Skeletal muscle satellite cell (primary cell): ENCODE measurements at regions not wholly inside any gene's neighbourhood (a gene's known extent, or its start where the extent isn't known, plus 50 kb on each side); places are given as distances from the start of the nearest gene placed in this dataset.
"Not testable (repeated sequence)": the region's sequence is repeated elsewhere in the genome, so short reads cannot be mapped to it uniquely, and the experiment has no call there.

Experiments
- H3K27me3 ChIP-seq: 2 replicates; pipeline ENCODE4 v1.7.0; 2013; ENCODE audit warnings: low read length; ENCODE audit not compliant: control insufficient read depth, insufficient read depth
- H3K36me3 ChIP-seq: 2 replicates; pipeline ENCODE4 v1.7.0; 2013; ENCODE audit warnings: mild to moderate bottlenecking, control low read depth, low read length; ENCODE audit not compliant: insufficient read depth
- H3K4me1 ChIP-seq: 2 replicates; pipeline ENCODE4 v1.7.0; 2013; ENCODE audit warnings: low read length; ENCODE audit not compliant: control insufficient read depth, insufficient read depth
- H3K4me2 ChIP-seq: 2 replicates; pipeline ENCODE4 v1.7.0; 2013; ENCODE audit warnings: mild to moderate bottlenecking, low read length
- H3K4me3 ChIP-seq: 2 replicates; pipeline ENCODE4 v1.7.0; 2013; ENCODE audit warnings: low read length
- H3K9ac ChIP-seq: 2 replicates; pipeline ENCODE4 v1.7.0; 2013; ENCODE audit warnings: mild to moderate bottlenecking, low read depth, low read length, moderate library complexity
- H3K9me3 ChIP-seq: replicated peaks from 2 replicates; pipeline ENCODE4 v1.7.0; 2013; ENCODE audit warnings: mild to moderate bottlenecking, control low read depth, low read length

DNA sequence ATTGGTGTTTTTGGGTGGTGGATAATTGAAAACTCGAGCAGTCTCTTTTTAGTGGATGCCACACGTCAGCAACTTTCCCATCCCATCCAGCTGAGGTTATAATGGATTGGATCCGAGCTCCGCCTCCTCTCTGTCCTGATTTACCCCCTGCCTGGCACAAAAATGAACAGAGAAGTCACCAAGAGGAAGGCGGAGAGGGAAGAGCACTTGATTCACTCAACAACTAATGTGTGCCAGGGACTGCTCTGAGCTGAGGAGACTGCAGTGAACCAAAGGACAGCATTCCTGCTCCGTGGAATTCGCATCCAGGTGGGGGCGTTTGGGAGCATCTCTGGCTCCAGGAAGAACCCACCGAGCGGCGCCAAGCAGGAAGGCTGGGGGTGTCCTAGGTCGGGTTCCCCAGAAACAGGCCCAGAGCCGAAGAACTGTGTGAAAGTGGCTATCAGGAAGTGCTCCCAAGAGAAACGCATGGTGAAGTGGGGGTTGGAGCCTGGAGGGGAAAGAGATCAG is 95.8 kb upstream of the NAA20 start:
- Histone ChIP-seq H3K4me1 (peaks cover 9% of the 10 kb centered on the region), H3K27me3 (no peaks in the 10 kb centered on the region), H3K9me3 (no peaks in the 10 kb centered on the region), H3K4me2 (peak overlapping the region; percentile 59), H3K9ac (no peak overlapping the region), H3K36me3 (no peaks in the 10 kb centered on the region), H3K4me3 (no peak overlapping the region)

DNA sequence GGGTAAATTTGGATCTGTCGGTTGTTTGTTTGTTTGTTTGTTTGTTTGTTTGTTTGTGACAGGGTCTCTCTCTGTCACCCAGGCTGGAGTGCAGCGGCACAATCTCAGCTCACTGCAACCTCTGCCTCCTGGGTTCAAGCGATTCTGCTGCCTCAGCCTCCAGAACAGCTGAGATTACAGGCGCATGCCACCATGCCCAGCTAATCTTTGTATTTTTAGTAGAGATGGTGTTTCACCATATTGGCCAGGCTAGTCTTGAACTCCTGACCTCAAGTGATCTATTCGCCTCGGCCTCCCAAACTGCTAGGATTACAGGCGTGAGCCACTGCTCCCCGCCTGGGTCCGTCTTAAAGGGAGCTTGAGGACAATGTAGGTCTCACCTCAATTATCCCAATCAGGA is 95.3 kb upstream of the NAA20 start:
- not testable (repeated sequence) for H3K9ac ChIP-seq, H3K4me1 ChIP-seq, H3K27me3 ChIP-seq, H3K36me3 ChIP-seq, H3K4me3 ChIP-seq, H3K4me2 ChIP-seq, H3K9me3 ChIP-seq

DNA sequence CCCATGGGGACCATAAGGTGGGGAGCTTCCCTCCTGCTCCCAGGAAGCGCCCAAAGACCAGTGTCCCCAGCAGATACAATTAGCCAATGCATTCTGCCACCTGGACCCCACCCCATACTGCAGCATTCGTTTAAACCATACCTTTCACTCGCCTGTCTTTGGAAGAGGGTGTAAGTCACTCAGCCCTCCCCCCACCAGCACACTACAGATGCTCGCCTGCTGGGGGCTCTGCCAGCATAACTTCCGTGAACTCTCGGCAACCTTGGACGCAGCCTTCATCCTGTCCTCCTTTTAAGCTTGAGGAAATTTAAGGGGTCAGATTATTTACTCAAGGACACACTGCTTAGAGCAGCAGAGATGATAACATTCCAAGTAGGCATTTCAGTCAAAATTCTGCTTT is 94.4 kb upstream of the NAA20 start:
- Histone ChIP-seq H3K36me3 (no peaks in the 10 kb centered on the region), H3K4me2 (no peak overlapping the region), H3K27me3 (no peaks in the 10 kb centered on the region), H3K9ac (no peak overlapping the region), H3K4me1 (peaks cover 9% of the 10 kb centered on the region), H3K4me3 (no peak overlapping the region), H3K9me3 (no peaks in the 10 kb centered on the region)

DNA sequence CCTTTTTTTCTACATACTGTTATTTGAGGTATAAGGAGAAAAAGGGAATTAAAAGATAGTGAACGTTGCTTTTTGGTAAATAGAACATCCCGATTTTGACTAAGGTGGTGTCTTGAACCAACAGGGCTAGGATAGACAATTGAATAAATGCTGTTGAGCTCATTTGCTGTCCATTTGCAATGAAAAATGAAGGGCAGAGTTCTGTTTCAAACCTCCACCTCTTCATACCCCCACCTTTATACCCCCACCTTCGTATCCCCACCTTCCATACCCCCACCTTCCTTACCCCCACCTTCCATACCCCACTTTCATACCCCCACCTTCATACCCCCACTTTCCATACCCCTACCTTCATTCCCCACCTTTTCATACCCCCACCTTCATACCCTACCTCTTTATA is 93.4 kb upstream of the NAA20 start:
- no peaks in the 10 kb centered on the region for H3K9me3 ChIP-seq
- H3K27me3 ChIP-seq, result no peaks in the 10 kb centered on the region
- H3K4me3 ChIP-seq, result no peak overlapping the region
- H3K9ac ChIP-seq, result no peak overlapping the region
- peaks cover 9% of the 10 kb centered on the region for H3K4me1 ChIP-seq
- no peak overlapping the region for H3K4me2 ChIP-seq
- no peaks in the 10 kb centered on the region for H3K36me3 ChIP-seq

DNA sequence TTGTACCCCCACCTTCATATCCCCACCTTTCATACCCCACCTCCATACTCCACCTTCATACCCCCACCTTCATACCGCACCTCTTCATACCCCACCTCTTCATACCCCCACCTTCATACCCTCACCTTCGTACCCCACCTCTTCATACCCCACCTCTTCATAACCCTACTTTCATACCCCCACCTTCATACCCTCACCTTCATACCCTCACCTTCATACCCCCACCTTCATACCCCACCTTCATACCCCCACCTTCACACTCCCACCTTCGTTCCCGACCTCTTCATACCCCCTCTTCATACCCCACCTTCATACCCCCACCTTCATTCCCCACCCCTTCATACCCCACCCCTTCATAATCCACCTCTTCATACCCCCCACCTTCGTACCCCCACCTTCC is 92.9 kb upstream of the NAA20 start:
- H3K9me3 ChIP-seq, result no peaks in the 10 kb centered on the region
- no peak overlapping the region for H3K4me2 ChIP-seq
- H3K27me3 ChIP-seq, result no peaks in the 10 kb centered on the region
- no peak overlapping the region for H3K9ac ChIP-seq
- H3K4me3 ChIP-seq, result no peak overlapping the region
- H3K4me1 ChIP-seq, result peaks cover 9% of the 10 kb centered on the region
- H3K36me3 ChIP-seq, result no peaks in the 10 kb centered on the region

DNA sequence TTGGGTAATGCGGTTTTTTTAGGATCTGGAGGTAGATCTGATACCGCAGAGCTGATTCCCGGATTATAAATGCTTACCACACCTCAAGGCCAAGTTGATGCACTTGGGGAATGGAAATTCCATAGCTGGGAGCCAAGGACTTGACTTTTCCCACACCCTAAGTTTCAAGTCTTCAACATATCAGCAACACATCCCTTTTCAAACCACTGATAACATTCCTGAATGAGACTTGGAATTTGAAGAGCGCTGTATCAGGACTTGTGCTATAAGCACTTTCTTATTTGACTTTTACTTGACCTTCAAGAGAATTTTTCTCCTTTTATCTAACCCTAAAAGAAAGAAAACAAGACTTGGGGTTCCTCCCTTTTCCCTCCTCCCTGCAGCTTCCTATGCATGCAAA is 90.6 kb upstream of the NAA20 start:
- Histone ChIP-seq H3K4me1 (peaks cover 2% of the 10 kb centered on the region), H3K9me3 (no peaks in the 10 kb centered on the region), H3K27me3 (no peaks in the 10 kb centered on the region)

DNA sequence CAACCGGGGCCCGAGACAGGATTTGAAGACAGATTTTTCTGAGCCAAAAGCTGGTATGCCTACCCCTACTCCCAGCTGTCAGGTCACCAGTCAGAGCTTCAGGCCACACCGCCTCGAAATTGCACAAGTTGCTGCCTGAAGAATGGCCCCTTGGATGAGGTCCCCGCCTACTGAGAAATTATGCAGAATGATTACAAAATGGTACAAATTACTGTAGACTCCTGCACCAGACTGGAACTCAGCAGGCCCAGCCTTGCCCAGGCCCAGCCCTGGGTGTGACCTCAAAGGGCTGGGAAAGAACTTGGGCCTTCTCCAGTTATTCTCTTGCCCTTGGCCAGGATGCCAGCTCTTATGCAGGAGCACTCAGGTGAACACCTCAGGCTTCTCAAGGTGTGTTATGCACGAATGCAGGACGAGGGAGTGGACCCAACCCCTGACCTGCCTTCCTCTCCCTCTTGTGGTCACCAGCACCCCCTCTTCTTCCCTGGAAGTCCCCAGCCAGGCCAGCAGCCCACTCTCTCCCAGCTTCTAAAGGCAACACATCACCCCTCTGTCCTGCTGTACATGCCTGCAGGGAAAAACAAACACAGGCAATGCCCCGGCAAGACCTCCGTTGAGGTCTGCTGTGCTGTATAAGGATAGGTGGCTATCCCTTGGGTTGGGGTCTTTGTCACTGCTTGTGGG is 88.7 kb upstream of the NAA20 start:
- Histone ChIP-seq H3K9ac (no peak overlapping the region), H3K4me1 (peaks cover 9% of the 10 kb centered on the region), H3K4me3 (no peak overlapping the region), H3K36me3 (no peaks in the 10 kb centered on the region), H3K27me3 (no peaks in the 10 kb centered on the region), H3K4me2 (no peak overlapping the region), H3K9me3 (no peaks in the 10 kb centered on the region)

More for the DNA sequence above, 90.6 kb upstream of the NAA20 start:
- Histone ChIP-seq H3K4me3 (no peak overlapping the region), H3K9ac (no peak overlapping the region), H3K36me3 (no peaks in the 10 kb centered on the region), H3K4me2 (no peak overlapping the region)

DNA sequence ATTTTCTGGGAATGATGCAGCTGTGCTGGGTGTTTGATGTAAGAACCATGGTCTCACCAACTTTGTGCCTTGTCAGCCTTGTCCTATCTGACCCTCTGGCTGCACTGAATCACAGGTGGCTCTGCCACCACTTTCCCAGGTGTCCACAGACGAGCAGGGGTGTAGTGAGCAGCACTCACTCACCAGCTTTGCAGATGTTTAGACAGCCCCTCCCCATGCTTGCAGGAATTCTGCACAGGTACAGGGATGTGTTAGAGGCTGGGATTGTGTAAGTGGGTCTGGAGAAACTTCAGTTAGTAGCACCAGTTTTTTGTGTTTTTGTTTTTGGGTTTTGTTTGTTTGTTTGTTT is 88.2 kb upstream of the NAA20 start:
- Histone ChIP-seq H3K4me1 (peaks cover 9% of the 10 kb centered on the region), H3K4me3 (no peak overlapping the region), H3K9me3 (no peaks in the 10 kb centered on the region), H3K9ac (no peak overlapping the region), H3K27me3 (no peaks in the 10 kb centered on the region), H3K4me2 (no peak overlapping the region), H3K36me3 (no peaks in the 10 kb centered on the region)

DNA sequence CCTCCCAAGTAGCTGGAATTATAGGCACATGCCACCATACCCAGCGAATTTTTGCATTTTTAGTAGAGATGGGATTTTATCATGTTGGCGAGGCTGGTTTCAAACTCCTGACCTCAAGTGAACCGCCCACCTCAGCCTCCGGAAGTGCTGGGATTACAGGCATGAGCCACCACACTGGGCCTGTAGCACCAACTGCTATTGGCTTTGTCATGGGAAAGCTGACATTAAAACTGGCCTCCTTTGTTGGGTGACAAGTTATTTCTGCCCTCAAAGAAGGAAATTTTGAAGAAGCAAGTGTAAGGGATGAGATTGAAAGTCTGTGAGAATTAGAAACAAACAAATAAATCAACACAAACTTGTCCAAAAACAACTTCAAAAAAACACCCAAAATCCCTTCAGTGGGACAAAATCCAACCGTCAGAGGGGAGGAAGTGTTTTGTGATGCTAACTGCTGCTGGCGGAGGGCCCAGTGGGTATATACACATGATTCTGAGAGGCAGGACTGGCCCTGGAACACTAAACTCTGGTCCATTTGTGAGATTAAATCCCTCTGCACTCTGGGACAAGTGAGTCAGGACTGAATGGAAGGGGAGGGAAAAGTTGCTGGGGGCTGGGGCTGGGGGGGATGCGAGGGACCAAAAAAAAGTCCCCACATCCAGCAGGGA is 87.5 kb upstream of the NAA20 start:
- H3K9me3 ChIP-seq, result no peaks in the 10 kb centered on the region
- no peak overlapping the region for H3K4me3 ChIP-seq
- H3K9ac ChIP-seq, result no peak overlapping the region
- peaks cover 9% of the 10 kb centered on the region for H3K4me1 ChIP-seq
- H3K4me2 ChIP-seq, result no peak overlapping the region
- no peaks in the 10 kb centered on the region for H3K36me3 ChIP-seq
- H3K27me3 ChIP-seq, result no peaks in the 10 kb centered on the region

DNA sequence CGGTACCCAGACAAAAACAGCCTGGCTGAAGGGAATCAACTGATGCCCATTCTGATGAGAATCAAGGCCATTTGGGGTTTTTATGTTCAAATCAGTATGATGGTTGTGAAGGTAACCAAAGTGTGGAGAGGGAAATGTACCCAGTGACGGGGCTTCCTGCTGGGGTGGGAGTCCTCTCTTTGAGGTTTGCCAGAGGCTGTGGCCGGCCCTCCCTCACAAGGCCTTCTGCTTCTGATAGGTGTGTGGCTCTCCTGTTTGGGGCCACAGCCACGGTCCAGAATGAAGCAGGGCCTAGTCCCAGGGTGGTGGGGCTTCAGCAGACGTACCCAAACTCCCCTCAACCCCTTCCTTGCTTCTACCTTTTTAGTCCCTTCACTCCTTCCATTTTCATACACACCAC is 86.7 kb upstream of the NAA20 start:
- Histone ChIP-seq H3K9me3 (no peaks in the 10 kb centered on the region), H3K36me3 (no peaks in the 10 kb centered on the region), H3K4me3 (no peak overlapping the region), H3K9ac (no peak overlapping the region), H3K4me2 (no peak overlapping the region), H3K27me3 (no peaks in the 10 kb centered on the region), H3K4me1 (peaks cover 13% of the 10 kb centered on the region)

DNA sequence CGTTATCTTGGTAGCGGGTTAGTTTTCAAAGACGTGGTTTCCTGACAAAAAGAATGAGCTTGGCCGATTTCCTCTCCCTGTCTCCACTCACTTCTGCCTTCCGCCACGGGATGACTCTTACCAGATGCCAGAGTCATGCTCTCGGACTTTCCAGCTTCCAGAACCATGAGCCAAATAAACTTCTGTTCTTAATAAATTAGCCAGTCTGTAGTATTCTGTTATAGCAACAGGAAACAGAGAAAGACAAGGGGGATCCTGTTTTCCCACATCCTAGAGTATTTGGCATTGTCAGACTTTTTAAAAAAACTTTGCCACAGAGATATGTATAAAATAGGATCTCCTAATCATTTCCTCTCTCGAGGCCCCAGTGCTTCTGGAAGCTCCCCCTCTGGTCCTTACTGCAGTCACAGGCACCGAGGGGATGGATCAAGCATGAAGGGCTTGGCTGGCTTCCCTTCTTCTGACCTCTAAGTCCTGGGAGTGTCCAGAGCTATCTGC is 84.9 kb upstream of the NAA20 start:
- Histone ChIP-seq H3K9ac (peak overlapping the region; percentile 11), H3K27me3 (no peaks in the 10 kb centered on the region), H3K4me2 (peak overlapping the region; percentile 17), H3K4me1 (peaks cover 13% of the 10 kb centered on the region), H3K36me3 (no peaks in the 10 kb centered on the region), H3K4me3 (no peak overlapping the region), H3K9me3 (no peaks in the 10 kb centered on the region)
